GM23338 (cell line): ENCODE measurements at regions not wholly inside any gene's neighbourhood (a gene's known extent, or its start where the extent isn't known, plus 50 kb on each side); places are given as distances from the start of the nearest gene placed in this dataset.

Experiments
- ATAC-seq: fragments of 200-7000 bp; cut with Tn5 transposase; 3 replicates; pipeline ENCODE4 v1.9.1; 2020
- DNase-seq: peaks from one replicate; pipeline ENCODE4 v3.0.0-alpha.2; 2015; ENCODE audit warnings: low spot score
- H2AFZ ChIP-seq: fragments of 200-600 bp; sonication (generic); 2 replicates; pipeline ENCODE4 v1.8.0; 2016; ENCODE audit warnings: antibody characterized with exemption, mild to moderate bottlenecking, moderate library complexity
- H3F3A ChIP-seq: fragments of 200-600 bp; sonication (generic); replicated peaks from 2 replicates; pipeline ENCODE4 v1.8.0; 2017; ENCODE audit warnings: antibody characterized with exemption, mixed run types, low read depth
- H3K27ac ChIP-seq: fragments of 200-600 bp; sonication (generic); 2 replicates; pipeline ENCODE4 v1.6.1; 2016; ENCODE audit warnings: low read depth
- H3K27me3 ChIP-seq: fragments of 200-600 bp; sonication (generic); 2 replicates; pipeline ENCODE4 v1.8.0; 2016; ENCODE audit warnings: mild to moderate bottlenecking, mixed run types, moderate library complexity; ENCODE audit not compliant: insufficient read depth
- H3K36me3 ChIP-seq: fragments of 200-600 bp; sonication (generic); 2 replicates; pipeline ENCODE4 v1.8.0; 2016; ENCODE audit warnings: mild to moderate bottlenecking; ENCODE audit not compliant: insufficient read depth
- H3K4me1 ChIP-seq: fragments of 200-600 bp; sonication (generic); 2 replicates; pipeline ENCODE4 v1.8.0; 2016; ENCODE audit warnings: mild to moderate bottlenecking, moderate library complexity; ENCODE audit not compliant: insufficient read depth
- H3K4me2 ChIP-seq: fragments of 200-600 bp; sonication (generic); 2 replicates; pipeline ENCODE4 v1.7.1; 2017; ENCODE audit warnings: mixed run types
- H3K4me3 ChIP-seq: fragments of 200-600 bp; sonication (generic); 2 replicates; pipeline ENCODE4 v1.6.1; 2016; ENCODE audit warnings: mixed run types
- H3K79me2 ChIP-seq: fragments of 200-600 bp; sonication (generic); replicated peaks from 2 replicates; pipeline ENCODE4 v1.8.0; 2017; ENCODE audit warnings: mild to moderate bottlenecking; ENCODE audit not compliant: insufficient read depth
- H3K9me2 ChIP-seq: fragments of 200-600 bp; sonication (generic); 2 replicates; pipeline ENCODE4 v1.8.0; 2017; ENCODE audit not compliant: insufficient read depth
- H4K20me1 ChIP-seq: fragments of 200-600 bp; sonication (generic); replicated peaks from 2 replicates; pipeline ENCODE4 v1.8.0; 2017; ENCODE audit warnings: mild to moderate bottlenecking; ENCODE audit not compliant: insufficient read depth
- H3K27ac Mint-ChIP-seq: 2 replicates; pipeline ENCODE4 v1.8.0; 2020; ENCODE audit warnings: inconsistent platforms, mild to moderate bottlenecking, moderate library complexity, mixed read lengths
- H3K27me3 Mint-ChIP-seq: 3 replicates; pipeline ENCODE4 v1.8.0; 2022; ENCODE audit warnings: low read depth, mild to moderate bottlenecking, moderate library complexity, mixed read lengths, inconsistent platforms; ENCODE audit not compliant: insufficient read depth, poor library complexity
- H3K36me3 Mint-ChIP-seq: 3 replicates; pipeline ENCODE4 v1.8.0; 2021; ENCODE audit warnings: low read depth, mild to moderate bottlenecking, inconsistent platforms, moderate library complexity, mixed read lengths
- H3K4me1 Mint-ChIP-seq: 3 replicates; pipeline ENCODE4 v1.8.0; 2020; ENCODE audit warnings: mild to moderate bottlenecking, inconsistent platforms, mixed read lengths
- H3K4me3 Mint-ChIP-seq: 3 replicates; pipeline ENCODE4 v1.8.0; 2021; ENCODE audit warnings: moderate library complexity, mild to moderate bottlenecking, inconsistent platforms, mixed read lengths
- H3K9me3 Mint-ChIP-seq: 3 replicates; pipeline ENCODE4 v1.8.0; 2020; ENCODE audit warnings: moderate library complexity, mild to moderate bottlenecking, inconsistent platforms, mixed read lengths
- CREB1 ChIP-seq: fragments of 250-450 bp; sonication (Bioruptor Pico); IDR thresholded peaks from 2 replicates; pipeline ENCODE4 v1.5.0; 2020; ENCODE audit warnings: low read depth, mild to moderate bottlenecking, moderate library complexity
- CTCF ChIP-seq, 2 experiments: fragments of 200-600 bp in 1 of 2; sonication (generic) in 1 of 2; conservative IDR thresholded peaks; 2 replicates each; pipeline versions ENCODE4 v1.5.1 to v1.6.1; 2016 to 2017; ENCODE audit warnings: antibody characterized with exemption in 2 of 2, low read depth in 2 of 2, mild to moderate bottlenecking in 2 of 2, moderate library complexity in 1 of 2
- ETS1 ChIP-seq: IDR thresholded peaks from 2 replicates; pipeline ENCODE4 v1.6.1; 2016; ENCODE audit warnings: antibody characterized with exemption
- EZH2 ChIP-seq: fragments of 200-600 bp; sonication (generic); IDR thresholded peaks from one replicate; pipeline ENCODE4 v1.8.0; 2017; ENCODE audit warnings: antibody characterized with exemption, mild to moderate bottlenecking, low read depth; ENCODE audit not compliant: unreplicated experiment
- EZH2phosphoT487 ChIP-seq: fragments of 200-600 bp; sonication (generic); IDR thresholded peaks from one replicate; pipeline ENCODE4 v1.8.1; 2018; ENCODE audit warnings: antibody characterized with exemption; ENCODE audit not compliant: unreplicated experiment
- JUNB ChIP-seq: IDR thresholded peaks from one replicate; pipeline ENCODE4 v1.6.1; 2016; ENCODE audit warnings: antibody characterized with exemption; ENCODE audit not compliant: unreplicated experiment
- NANOG ChIP-seq: IDR thresholded peaks from 2 replicates; pipeline ENCODE4 v1.6.1; 2016; ENCODE audit warnings: antibody characterized with exemption, borderline replicate concordance
- POLR2AphosphoS5 ChIP-seq: IDR thresholded peaks from 2 replicates; pipeline ENCODE4 v1.6.1; 2016; ENCODE audit warnings: antibody characterized with exemption, low read depth
- REST ChIP-seq: IDR thresholded peaks from one replicate; pipeline ENCODE4 v1.6.1; 2018; ENCODE audit warnings: antibody characterized with exemption; ENCODE audit not compliant: unreplicated experiment
- STAT1 ChIP-seq: IDR thresholded peaks from one replicate; pipeline ENCODE4 v1.6.1; 2016; ENCODE audit warnings: antibody characterized with exemption; ENCODE audit not compliant: unreplicated experiment
- ZNF114 ChIP-seq: fragments of 250-450 bp; sonication (Bioruptor Pico); IDR thresholded peaks from 2 replicates; pipeline ENCODE4 v1.5.0; 2020; ENCODE audit warnings: mild to moderate bottlenecking, moderate library complexity
- ZNF331 ChIP-seq: fragments of 250-450 bp; sonication (Bioruptor Pico); IDR thresholded peaks from 2 replicates; pipeline ENCODE4 v1.5.0; 2020; ENCODE audit warnings: low read depth, mild to moderate bottlenecking, moderate library complexity
- ZNF462 ChIP-seq: fragments of 250-450 bp; sonication (Bioruptor Pico); IDR thresholded peaks from 2 replicates; pipeline ENCODE4 v1.5.0; 2020; ENCODE audit warnings: mild to moderate bottlenecking, moderate library complexity

GRCh38 chr18:78830161-78830560 is 149.5 kb upstream of the SALL3 start:
- no peak overlapping the region for H3K27ac Mint-ChIP-seq
- no peak for TF ChIP-seq NANOG
- TF ChIP-seq ZNF462 (CRISPR knock-in tag): no peak
- no peak for TF ChIP-seq STAT1
- TF ChIP-seq REST: no peak
- no peak for TF ChIP-seq CREB1 (CRISPR knock-in tag)
- TF ChIP-seq JUNB: no peak
- TF ChIP-seq ZNF331 (CRISPR knock-in tag): no peak
- TF ChIP-seq EZH2phosphoT487: no peak
- TF ChIP-seq CTCF (conservative IDR thresholded peaks at IDR 0.05; ENCODE audit: low read depth in 2 of 2): no peak
- TF ChIP-seq ZNF114: no peak
- TF ChIP-seq POLR2AphosphoS5: no peak
- no peak for TF ChIP-seq ETS1
- TF ChIP-seq EZH2: no peak
- Histone ChIP-seq H3K4me2 (no peak overlapping the region), H3K9me2 (no peaks in the 10 kb centered on the region), H3K36me3 (no peaks in the 10 kb centered on the region), H2AFZ (no peak overlapping the region), H4K20me1 (no peaks in the 10 kb centered on the region), H3K79me2 (no peaks in the 10 kb centered on the region), H3K27me3 (no peaks in the 10 kb centered on the region), H3K4me3 (no peak overlapping the region), H3K4me1 (no peaks in the 10 kb centered on the region), H3F3A (no peaks in the 10 kb centered on the region), H3K27ac (no peak overlapping the region)
- no peak overlapping the region for H3K4me3 Mint-ChIP-seq
- H3K4me1 Mint-ChIP-seq: no peaks in the 10 kb centered on the region
- H3K27me3 Mint-ChIP-seq: peaks cover 2% of the 10 kb centered on the region
- DNase-seq (no peak), ATAC-seq (no peak)
- peaks cover 86% of the 10 kb centered on the region for H3K9me3 Mint-ChIP-seq
- H3K36me3 Mint-ChIP-seq: peaks cover 42% of the 10 kb centered on the region
